HUDEP-2 (cell line): ENCODE measurements at regions not wholly inside any gene's neighbourhood (a gene's known extent, or its start where the extent isn't known, plus 50 kb on each side); places are given as distances from the start of the nearest gene placed in this dataset.
"Not testable (repeated sequence)": the region's sequence is repeated elsewhere in the genome, so short reads cannot be mapped to it uniquely, and the experiment has no call there.

Experiments used
- DNase-seq, 76 experiments: peaks; one replicate each; lab custom pipeline; 2025; ENCODE audit not compliant: unreplicated experiment in 76 of 76; lab: John Stamatoyannopoulos, UW

DNA sequence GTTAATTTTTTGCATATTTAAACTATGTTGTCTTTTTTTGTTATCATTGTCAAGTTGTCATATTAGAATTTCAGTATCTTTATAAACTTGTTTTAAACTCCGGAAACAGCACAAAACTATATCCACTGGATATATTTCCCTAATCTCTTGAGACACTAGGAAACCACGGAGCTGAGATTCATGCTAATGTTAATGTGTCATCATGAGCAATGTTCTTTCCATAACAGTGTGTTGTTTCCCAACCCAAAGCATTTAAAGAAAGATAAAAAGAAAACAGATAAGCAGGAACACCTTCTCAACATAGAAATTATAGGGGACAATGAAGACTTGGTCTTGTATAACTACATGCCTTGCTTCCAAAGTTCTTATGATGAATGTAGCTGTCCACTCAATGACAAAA is 626.2 kb upstream of the TMPRSS15 start:
- DNase-seq: no peak

DNA sequence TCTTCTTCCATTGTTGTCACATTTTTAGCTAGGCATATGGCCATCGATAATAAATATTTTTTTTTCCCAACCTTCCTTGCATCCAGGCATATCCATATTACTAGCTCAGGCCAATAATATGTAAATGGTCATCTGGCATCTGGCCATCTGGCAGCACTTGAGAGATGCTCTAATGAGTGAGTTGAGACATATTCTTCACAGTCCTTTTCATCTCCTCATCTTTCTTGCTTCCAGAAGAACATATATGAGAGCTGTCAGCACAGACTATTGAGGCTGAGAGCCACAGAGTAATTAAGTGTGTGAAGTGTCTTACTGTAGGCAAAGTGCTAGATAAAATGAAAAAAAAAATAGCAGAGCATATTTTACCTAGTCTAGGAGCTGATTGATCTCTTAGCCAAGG is 628.4 kb upstream of the TMPRSS15 start:
- DNase-seq: no peak

DNA sequence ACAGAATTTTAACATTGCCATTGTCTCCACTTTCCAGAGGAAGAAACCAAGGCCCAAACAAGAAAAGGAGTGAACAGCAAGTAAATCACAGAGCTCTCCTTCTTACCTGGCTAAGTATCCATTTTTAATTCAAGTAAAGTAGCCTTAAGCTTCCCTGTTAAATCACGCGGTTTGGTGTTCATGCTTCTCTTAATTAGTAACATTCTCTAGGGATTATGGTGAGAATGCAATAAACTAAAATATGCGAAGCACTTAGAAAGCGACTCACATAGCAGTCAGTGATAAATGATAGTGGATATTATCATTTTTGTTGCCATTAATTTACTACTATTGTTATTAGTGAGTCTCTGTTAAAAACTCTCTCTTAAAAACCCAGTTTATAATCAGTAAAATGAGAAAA is 630.5 kb upstream of the TMPRSS15 start:
- no peak for DNase-seq

DNA sequence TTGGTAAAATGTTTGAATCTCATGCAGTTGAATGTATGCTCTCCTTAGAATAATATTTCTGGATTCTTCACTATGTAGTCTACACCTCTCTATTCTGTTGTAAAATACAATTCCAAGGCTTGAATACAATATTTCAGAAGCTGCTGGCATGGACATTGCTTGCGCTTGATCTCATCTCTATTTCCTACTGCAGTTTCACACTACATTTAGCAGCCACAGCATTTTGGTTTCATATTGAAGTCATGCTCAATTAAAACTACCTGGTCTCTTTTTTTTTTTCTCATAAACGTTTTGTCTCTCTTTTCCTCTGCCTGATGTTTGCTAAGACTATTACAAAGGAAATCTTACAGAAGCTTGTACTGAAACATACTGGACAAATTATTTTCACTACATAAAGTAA is 631.0 kb upstream of the TMPRSS15 start:
- no peak for DNase-seq

DNA sequence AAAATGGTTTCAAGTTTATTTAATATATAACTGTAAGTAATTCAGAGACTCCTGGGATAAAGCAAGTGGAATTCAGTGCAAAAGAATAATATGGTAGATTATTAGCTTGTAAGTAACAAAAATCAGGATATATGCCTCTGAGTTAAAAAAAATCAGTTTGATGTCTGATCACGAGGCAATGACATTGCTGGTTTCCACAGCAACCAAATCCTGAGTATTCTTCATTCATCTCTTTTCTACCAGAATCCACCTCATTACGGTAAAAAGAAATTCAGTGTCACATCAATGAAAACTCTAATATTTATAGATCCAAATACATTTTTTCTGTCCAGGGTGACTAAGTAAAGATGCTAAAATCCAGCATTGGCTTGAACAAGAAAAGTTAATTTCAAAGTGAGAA is 642.3 kb upstream of the TMPRSS15 start:
- DNase-seq: no peak

DNA sequence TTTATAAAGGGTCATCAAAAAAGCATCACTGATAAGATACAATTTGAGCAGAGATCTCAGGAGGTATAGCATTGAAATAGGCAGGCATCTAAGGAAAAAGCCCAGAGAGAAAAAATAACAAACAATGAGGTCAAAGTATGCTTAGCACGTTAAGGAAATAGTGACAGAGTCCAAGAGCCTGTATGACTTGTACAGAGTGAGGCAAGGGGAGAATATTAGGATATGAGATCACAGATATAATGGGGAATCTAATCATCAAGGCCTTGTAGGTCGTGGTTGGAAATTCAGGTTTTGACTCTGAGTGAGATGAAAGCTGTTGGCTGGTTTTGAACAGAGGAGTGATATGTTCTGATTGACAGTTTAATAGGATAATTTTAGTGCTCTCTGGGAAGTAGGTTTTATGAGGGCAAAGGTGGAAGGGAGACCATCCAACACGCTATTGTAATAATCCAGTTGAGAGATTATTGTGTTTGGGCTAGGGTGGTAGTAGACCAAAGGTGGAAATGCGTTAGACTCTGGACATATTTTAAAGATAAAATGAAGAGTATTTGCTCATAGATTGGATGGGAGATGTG is 644.6 kb upstream of the TMPRSS15 start:
- no peak for DNase-seq

DNA sequence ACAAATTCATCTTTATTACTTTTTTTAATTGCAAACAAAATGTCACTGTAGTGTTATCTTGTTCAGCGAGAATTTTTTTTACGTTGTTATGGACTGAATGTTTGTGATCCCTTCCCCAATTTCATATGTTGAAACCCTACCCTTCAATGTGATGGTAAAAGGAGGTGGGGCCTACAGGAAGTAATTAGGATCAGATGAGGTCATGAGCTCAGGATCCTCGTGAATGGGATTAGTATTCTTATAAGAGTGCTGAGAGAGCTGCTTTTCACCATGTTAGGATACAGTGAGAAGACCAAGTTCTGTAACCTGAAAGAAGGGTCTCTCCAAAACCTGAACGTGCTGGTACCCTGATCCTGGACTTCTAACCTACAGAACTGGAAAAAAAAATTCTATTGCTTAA is 646.0 kb upstream of the TMPRSS15 start:
- DNase-seq: no peak

DNA sequence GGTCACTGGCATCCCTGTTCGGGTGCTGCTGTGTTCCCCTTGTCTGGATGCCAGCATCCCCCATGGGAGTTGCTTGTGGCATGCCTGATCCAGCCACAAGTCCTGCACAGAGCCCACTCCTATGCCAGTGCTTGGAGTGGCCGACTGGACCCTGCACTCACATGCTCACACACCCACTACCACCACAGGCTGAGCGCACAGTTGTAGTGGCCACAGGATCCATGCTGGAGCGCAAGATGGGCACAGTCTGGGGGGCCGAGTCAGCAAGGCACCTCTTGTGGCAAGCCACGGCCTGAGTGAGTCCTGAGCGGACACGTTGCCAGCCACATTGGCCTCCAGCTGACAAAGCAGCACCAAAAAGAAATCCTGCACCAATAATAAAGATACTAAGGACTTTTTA is 661.6 kb upstream of the TMPRSS15 start:
- no peak for DNase-seq

DNA sequence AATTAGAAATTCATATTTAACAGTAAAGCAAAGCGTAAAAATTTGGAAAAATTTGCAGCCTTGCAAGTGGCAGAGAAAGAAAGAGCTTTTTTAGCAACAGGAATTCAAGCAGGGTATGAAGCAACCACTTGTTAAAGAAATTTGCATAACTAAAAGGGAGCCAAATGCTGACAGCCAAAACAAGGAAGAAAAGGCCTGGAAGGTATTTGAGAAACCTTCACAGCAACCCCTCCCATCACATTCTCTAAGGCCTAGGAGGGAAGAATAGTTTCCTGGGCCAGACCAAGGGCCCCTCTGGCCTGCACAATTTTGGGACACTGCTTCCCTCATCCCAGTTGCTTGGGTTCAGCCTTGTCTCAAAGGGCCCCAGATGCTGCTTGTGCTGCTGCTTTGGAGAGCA is 672.4 kb upstream of the TMPRSS15 start:
- DNase-seq: no peak

DNA sequence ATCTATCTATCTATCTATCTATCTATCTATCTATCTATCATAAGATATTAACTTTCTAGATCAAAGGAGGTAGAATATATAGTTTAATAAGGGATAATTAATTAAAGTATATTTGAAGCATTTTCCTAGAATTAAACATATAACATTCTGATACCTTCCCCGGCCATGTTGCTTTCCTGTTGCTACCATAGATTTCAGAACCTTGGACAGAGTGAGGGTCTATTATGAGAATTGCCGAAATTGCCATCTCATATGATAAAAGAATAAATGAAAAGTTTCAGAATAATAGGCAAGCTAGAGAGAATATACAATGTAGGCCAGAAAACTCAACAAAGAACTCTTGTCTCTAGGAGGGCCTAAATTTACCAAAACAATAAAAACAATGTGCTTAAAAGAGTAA is 706.1 kb upstream of the TMPRSS15 start:
- DNase-seq: no peak

DNA sequence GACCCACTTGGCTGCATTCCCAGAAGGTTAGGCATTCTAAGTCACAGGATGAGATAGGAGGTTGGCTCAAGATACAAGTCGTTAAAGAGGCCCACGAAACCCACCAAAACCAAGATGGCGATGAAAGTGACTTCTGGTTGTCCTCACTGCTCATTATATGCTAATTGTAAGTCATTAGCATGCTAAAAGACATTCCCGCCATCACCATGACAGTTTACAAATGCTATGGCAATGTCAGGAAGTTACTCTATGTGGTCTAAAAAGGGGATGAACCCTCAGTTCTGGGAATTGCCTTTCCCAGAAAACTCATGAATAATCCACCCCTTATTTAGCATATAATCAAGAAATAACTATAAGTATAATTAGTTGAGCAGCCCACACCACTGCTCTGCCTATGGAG is 715.7 kb upstream of the TMPRSS15 start:
- DNase-seq: not testable (repeated sequence)

DNA sequence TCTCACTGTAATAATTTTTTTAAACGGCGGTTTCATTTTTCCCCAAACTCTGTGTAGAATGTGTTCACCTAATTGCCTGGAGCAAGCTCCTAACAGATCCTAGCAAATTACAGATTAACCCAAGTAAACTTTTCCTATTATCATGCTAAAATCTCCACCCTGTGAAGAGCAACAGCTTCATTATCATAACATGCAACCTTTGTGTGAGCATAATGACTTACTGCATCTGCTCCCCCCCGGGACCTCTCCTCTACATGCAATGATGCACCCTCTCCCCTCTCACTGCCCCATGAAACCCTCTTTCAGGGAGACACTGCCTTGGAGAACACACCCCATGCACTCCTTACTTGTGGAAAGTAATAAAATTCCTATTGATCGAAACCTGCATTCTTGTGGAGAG is 717.0 kb upstream of the TMPRSS15 start:
- DNase-seq: no peak

DNA sequence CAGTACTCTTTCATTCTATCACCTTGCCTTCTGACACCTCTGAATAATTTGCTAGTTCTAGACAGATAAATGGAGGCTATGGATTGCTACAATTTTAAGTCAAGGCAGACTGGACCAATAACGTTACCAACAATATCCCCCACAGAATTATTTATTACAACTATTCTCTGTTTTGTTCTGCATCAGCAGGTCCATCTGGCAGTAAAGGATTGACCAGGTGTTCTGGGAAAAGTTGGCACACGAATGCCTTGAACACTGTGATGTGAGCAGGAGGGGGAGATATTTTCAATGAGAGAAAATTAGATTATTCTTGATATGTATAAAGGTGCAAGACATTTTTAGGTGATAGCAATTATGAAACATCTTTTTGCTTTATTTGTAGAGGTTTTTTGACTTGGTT is 718.8 kb upstream of the TMPRSS15 start:
- DNase-seq: no peak

DNA sequence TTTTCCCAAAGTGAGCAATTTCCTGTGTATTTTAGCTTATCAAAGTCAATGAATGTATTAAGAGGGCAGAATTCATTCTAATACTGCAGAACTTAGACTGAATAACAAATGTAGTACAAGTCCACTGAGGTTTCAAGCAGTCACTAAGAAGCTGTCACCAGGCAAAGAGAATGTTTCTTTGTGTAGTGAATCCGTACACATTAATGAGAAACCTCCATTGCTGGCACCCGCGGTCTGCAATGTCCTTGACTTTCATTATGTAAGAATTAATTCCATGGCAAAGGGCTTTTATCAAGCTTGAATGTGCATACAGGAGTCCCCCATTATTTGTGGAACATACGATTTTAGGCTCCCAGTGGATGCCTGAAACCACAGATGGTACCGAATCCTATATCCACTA is 719.5 kb upstream of the TMPRSS15 start:
- no peak for DNase-seq

DNA sequence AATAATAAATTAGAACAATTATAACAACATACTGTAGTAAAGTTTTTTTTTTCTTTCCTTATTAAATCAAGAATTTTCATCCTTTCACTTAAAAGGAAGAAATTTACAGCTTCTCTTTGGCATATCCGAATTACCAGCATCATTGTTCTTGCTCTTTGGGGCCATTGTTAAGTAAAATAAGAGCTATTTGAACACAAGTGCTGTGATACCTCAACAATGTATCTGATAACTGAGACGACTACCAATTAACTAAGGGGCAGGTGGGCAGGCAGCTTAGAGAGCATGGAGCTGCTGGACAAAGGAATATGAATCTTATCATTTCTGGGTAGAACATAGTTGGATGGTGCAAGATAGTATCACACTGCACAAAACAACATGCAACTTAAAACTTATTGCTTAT is 719.9 kb upstream of the TMPRSS15 start:
- DNase-seq: no peak

DNA sequence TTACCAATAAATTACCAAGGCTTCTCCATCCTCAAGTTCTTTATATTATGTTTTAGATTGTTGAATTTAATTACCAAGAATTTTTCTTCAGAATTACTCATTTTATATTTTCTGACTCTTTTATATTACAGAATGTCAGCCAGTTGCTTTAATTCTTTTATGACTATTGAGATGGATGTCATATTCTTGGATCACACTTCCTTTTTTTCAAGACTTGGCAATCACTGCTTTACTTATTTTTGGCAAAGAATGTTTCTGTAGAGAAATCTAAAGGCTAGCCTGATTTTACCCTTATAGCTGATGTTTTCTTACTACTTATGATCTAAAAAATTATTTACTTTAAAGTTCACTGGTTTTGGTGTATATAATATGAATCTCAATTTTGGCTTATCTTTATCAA is 721.1 kb upstream of the TMPRSS15 start:
- no peak for DNase-seq

DNA sequence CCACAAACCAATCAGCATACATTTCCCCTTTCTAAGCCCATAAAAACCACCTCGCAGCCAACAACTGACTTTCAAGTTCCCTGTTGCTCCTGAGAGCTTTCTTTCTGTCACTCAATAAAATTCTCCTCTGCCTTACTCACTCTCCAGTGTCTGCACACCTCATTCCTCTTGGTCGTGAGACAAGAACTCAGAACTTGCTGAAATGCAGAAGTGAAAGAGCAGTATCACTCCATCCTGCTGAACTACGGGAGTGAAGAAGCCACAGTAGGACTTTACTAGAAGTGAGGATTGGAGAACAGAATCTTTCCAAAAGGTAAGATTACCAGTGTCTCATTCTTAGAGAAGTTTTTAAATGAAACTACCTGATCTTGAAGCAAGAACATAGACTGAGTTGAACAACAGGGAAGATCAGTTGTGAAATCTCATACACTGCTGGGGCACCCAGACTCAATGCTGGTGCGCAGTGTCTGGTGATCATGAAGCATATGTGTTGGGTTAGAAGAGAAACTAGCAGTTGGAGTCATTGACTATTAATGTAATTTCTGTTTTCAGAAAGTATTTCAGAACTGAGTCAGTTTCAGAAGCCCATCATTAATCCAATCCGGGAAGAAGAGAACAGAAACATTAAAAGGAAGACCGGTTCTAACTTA is 726.9 kb upstream of the TMPRSS15 start:
- no peak for DNase-seq

DNA sequence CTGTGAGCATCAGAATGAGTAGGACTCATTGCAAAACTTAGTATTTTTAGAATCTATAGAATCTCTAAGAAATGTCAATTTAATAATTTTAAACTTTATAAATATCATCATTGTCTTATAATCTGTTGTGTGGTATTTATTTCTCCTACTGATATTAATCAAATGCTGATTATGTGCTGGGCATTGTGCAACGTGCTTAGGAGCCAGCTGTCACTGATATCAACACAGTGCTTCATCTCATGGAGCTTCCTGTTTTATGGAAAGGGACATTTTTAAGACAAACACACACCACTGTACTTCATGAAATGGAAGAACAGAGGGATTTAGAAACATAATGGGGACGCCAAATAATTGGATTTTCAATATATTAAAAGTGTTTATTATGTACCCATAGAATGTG is 737.9 kb upstream of the TMPRSS15 start:
- no peak for DNase-seq

DNA sequence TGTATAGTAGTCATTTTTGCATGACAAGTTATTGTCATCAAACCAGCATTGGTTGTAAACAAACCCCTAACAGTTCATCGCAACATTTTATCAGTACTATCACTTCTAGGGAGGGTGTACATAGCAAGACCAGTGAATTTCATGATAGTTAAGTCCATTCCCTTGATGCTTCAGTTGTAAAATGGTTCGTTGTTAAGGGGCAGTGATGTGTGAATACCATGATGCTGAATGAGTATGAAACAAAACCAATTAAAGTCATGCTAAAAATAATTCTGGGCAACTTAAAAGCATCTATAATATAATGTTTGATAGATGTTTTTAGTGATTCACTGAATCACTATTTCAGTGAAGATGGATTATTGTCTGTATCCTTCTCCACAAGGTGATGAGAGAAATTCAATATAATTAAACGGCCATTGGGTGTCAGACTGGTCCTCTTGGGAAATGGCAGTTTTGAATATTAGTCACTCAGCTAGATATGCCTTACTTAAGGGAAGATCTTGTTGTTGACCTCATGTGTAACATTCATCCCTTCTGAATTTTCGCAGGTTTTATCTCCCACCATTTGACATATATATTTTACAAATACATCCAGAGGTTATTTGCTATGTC is 742.2 kb upstream of the TMPRSS15 start:
- DNase-seq: no peak

DNA sequence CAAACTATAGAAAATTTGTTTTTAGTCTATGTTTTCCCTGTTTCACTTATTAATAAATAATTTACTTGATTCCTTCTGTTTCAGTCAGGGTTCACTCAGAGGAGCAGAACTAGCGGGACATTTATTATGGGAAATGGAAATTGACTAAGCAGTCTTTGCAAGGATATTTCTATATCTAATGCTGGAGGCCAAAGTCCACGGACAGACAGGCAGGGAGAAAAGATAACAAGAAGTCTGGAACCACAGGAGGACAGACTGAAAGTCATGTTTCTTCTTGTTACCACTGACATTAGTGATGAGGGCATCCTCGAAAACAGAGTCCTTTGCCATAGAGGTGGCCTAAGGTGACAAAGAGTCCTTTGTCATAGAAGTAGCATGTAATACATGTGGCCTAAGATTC is 744.5 kb upstream of the TMPRSS15 start:
- no peak for DNase-seq

DNA sequence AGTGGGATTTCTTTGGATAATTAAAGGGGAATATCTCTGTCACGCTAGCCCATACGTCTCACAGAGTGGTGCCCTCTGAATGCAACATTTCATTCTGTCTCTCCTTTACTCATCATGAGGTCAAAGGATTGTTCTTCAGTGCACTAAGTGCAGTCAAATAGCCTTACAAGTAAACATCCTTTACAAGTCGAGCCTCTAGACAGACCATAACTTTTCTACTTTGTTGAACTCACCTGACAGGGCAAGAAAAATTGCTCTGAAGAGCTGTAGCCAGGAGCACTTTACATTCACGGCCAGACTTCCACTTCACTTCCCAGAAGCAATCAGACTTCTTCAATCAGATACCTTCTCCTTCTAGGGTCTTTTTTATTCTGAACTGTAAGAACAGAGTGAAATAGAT is 768.0 kb upstream of the TMPRSS15 start:
- DNase-seq: no peak

DNA sequence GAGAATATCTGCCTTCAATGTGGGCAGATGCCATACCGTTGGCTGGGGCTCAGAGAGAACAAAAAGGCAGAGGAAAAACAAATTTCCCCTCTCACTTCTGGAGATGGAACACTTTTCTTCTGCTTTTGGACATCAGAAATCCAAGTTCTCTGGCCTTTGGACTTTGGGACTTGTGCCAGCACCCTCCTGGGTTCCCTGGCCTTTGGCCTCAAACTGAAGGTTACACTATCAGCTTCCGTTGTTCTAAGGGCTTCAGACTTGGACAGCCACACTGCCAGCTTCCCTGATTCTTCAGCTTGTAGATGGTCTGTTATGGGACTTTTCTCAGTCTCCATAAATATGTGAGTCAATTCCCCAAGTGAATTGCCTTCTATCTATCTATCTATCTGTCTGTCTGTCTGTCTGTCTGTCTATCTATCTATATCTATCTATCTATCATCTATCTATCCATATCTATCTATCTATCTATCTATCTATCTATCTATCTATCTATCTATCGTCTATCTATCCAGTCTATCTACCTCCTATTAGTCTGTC is 778.1 kb upstream of the TMPRSS15 start:
- DNase-seq: no peak
